ENCODE measurements at regions not wholly inside any gene's neighbourhood (a gene's known extent, or its start where the extent isn't known, plus 50 kb on each side); places are given as distances from the start of the nearest gene placed in this dataset.

GRCh38 chr11:121801781-121802180 lies 314.2 kb downstream of the BLID start:
- TF ChIP-seq CTCF (IDR thresholded peaks at IDR 0.05): no peak
- TF ChIP-seq SIN3A (IDR thresholded peaks at IDR 0.05; ENCODE audit: borderline replicate concordance, insufficient read depth, low read depth, low read length): no peak

Data from Panc1 (cell line).